TTC549 (cell line): ENCODE measurements at regions not wholly inside any gene's neighbourhood (a gene's known extent, or its start where the extent isn't known, plus 50 kb on each side); places are given as distances from the start of the nearest gene placed in this dataset.
"Not testable (repeated sequence)": the region's sequence is repeated elsewhere in the genome, so short reads cannot be mapped to it uniquely, and the experiment has no call there.

ENCODE experiments used
- FAIRE-seq: peaks from 2 replicates; lab custom pipeline; 2012; peaks lifted over from hg19 to GRCh38; lab: Jason Lieb, UNC

GRCh38 chr7:109476409-109476808, 906.7 kb downstream of the DNAJB9 start:
- FAIRE-seq, result no peak

- no peak for FAIRE-seq
Observed at GRCh38 chr7:109479388-109479787, 909.7 kb downstream of the DNAJB9 start.

GRCh38 chr7:109490607-109491006, 920.9 kb downstream of the DNAJB9 start:
- FAIRE-seq, result not testable (repeated sequence)

GRCh38 chr7:109497053-109497452, 927.4 kb downstream of the DNAJB9 start:
- FAIRE-seq, result no peak

- FAIRE-seq, result no peak
Observed at GRCh38 chr7:109498131-109498530, 928.5 kb downstream of the DNAJB9 start.

- no peak for FAIRE-seq
Observed at GRCh38 chr7:109503421-109503820, 933.7 kb downstream of the DNAJB9 start.

- FAIRE-seq, result no peak
Observed at GRCh38 chr7:109522585-109522984, 952.9 kb downstream of the DNAJB9 start.

GRCh38 chr7:109527833-109528232, 958.2 kb downstream of the DNAJB9 start:
- no peak for FAIRE-seq

GRCh38 chr7:109529712-109530111, 960.0 kb downstream of the DNAJB9 start:
- FAIRE-seq, result no peak

GRCh38 chr7:109532262-109532992, 962.8 kb downstream of the DNAJB9 start:
- no peak for FAIRE-seq

- no peak for FAIRE-seq
Observed at GRCh38 chr7:109545686-109546085, 976.0 kb downstream of the DNAJB9 start.

- FAIRE-seq, result no peak
Observed at GRCh38 chr7:109549471-109550193, 980.0 kb downstream of the DNAJB9 start.

GRCh38 chr7:109552017-109552416, 982.3 kb downstream of the DNAJB9 start:
- FAIRE-seq, result no peak

- FAIRE-seq, result no peak
Observed at GRCh38 chr7:109577265-109577664, 1007.6 kb downstream of the DNAJB9 start.

- no peak for FAIRE-seq
Observed at GRCh38 chr7:109579901-109580300, 1010.2 kb downstream of the DNAJB9 start.

- FAIRE-seq, result no peak
Observed at GRCh38 chr7:109582211-109582610, 1012.5 kb downstream of the DNAJB9 start.

GRCh38 chr7:109596948-109597347, 1027.3 kb downstream of the DNAJB9 start:
- FAIRE-seq, result not testable (repeated sequence)

- no peak for FAIRE-seq
Observed at GRCh38 chr7:109611656-109612055, 1042.0 kb downstream of the DNAJB9 start.

GRCh38 chr7:109616551-109617069, 1046.9 kb downstream of the DNAJB9 start:
- FAIRE-seq, result peak; percentile 89

- no peak for FAIRE-seq
Observed at GRCh38 chr7:109622320-109622719, 1052.6 kb downstream of the DNAJB9 start.

GRCh38 chr7:109632890-109633289, 1063.2 kb downstream of the DNAJB9 start:
- FAIRE-seq, result not testable (repeated sequence)

- no peak for FAIRE-seq
Observed at GRCh38 chr7:109635374-109635773, 1065.7 kb downstream of the DNAJB9 start.

- FAIRE-seq, result no peak
Observed at GRCh38 chr7:109637428-109637990, 1067.8 kb downstream of the DNAJB9 start.
